ENCODE measurements at regions not wholly inside any gene's neighbourhood (a gene's known extent, or its start where the extent isn't known, plus 50 kb on each side); places are given as distances from the start of the nearest gene placed in this dataset.

- TF ChIP-seq GATA3 (IDR thresholded peaks at IDR 0.05; ENCODE audit: low read depth, low read length) (no peak), GATA2 (IDR thresholded peaks at IDR 0.05; ENCODE audit: low read depth, low read length) (no peak)
These were observed 447.8 kb downstream of the KIF2B start for GRCh38 chr17:54270499-54270898.
